ENCODE measurements at regions not wholly inside any gene's neighbourhood (a gene's known extent, or its start where the extent isn't known, plus 50 kb on each side); places are given as distances from the start of the nearest gene placed in this dataset.

DNA sequence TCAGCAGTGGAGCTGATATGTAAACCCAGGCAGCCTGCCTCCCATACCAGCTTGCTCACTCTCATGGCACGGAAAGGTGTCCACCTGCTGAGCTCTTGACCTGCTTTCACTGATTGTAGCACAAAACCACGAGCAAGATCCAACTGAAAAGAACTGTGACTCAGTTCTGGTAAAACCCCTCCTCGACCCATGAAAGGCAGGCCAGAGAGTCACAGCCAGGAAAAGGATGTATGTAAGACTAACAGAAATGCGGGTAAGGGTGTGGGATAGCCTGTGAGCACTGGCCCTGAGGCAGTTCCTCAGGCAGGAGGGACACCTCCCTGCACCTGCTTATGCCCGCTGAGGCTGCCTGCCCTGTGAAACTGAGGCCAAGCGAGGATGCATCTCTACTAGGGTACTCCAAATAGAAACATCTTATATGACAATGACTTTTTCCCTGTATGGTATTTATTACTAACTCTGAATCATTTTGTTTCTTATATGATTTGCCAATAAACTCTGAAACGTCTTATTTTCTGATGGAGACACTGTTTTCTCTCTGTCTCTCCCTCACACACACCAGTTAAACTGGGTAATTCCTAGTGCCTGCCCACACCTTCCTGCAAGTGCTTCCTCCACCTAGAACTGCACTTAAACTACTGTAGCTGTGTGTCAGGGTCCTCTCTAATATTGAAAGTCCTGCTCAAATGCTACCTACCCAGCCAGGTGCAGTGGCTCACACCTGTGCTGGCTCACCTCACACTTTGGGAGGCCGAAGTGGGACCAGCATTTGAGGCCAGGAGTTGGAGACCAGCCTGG, 73.3 kb upstream of the GHITM start:
- H3K4me1 Mint-ChIP-seq (ENCODE audit: unreplicated experiment): no peaks in the 10 kb centered on the region
- peaks cover 3% of the 10 kb centered on the region for H3K27me3 Mint-ChIP-seq (ENCODE audit: unreplicated experiment)
- DNase-seq (ENCODE audit: extremely low spot score, unreplicated experiment): no peak
- H3K9me3 Mint-ChIP-seq (ENCODE audit: unreplicated experiment): no peaks in the 10 kb centered on the region
- TF ChIP-seq, protein P1, sequence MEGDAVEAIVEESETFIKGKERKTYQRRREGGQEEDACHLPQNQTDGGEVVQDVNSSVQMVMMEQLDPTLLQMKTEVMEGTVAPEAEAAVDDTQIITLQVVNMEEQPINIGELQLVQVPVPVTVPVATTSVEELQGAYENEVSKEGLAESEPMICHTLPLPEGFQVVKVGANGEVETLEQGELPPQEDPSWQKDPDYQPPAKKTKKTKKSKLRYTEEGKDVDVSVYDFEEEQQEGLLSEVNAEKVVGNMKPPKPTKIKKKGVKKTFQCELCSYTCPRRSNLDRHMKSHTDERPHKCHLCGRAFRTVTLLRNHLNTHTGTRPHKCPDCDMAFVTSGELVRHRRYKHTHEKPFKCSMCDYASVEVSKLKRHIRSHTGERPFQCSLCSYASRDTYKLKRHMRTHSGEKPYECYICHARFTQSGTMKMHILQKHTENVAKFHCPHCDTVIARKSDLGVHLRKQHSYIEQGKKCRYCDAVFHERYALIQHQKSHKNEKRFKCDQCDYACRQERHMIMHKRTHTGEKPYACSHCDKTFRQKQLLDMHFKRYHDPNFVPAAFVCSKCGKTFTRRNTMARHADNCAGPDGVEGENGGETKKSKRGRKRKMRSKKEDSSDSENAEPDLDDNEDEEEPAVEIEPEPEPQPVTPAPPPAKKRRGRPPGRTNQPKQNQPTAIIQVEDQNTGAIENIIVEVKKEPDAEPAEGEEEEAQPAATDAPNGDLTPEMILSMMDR (IDR thresholded peaks at IDR 0.05): no peak
- no peaks in the 10 kb centered on the region for H3K36me3 Mint-ChIP-seq (ENCODE audit: unreplicated experiment)
- H3K27ac Mint-ChIP-seq (ENCODE audit: unreplicated experiment): no peak overlapping the region
- H3K4me3 Mint-ChIP-seq (ENCODE audit: unreplicated experiment): no peak overlapping the region

DNA sequence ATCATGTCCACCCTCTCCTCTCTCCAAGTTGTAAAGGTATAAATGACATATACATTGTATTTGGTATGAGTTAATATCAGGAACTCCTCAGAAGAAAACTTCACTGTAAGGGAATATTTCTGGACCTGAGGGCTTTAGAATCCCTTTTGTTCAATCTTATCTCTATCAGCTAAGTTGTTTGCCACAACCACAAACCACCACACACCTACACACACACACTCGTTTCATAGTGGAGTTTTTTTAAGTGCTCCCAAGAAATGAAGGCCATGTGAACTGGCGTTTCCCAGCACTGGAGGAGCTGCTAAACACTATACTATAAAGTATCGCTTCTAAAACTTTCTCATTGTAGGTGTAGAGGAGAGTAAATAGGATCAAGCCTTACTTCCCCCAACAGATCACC, 64.8 kb upstream of the GHITM start:
- Mint-ChIP-seq H3K36me3 (ENCODE audit: unreplicated experiment) (no peaks in the 10 kb centered on the region), H3K4me1 (ENCODE audit: unreplicated experiment) (peaks cover 4% of the 10 kb centered on the region), H3K9me3 (ENCODE audit: unreplicated experiment) (no peaks in the 10 kb centered on the region), H3K27ac (ENCODE audit: unreplicated experiment) (no peak overlapping the region), H3K4me3 (ENCODE audit: unreplicated experiment) (no peak overlapping the region), H3K27me3 (ENCODE audit: unreplicated experiment) (peaks cover 2% of the 10 kb centered on the region)
- TF ChIP-seq, protein P1 (IDR thresholded peaks at IDR 0.05): no peak
- DNase-seq (ENCODE audit: extremely low spot score, unreplicated experiment): no peak

DNA sequence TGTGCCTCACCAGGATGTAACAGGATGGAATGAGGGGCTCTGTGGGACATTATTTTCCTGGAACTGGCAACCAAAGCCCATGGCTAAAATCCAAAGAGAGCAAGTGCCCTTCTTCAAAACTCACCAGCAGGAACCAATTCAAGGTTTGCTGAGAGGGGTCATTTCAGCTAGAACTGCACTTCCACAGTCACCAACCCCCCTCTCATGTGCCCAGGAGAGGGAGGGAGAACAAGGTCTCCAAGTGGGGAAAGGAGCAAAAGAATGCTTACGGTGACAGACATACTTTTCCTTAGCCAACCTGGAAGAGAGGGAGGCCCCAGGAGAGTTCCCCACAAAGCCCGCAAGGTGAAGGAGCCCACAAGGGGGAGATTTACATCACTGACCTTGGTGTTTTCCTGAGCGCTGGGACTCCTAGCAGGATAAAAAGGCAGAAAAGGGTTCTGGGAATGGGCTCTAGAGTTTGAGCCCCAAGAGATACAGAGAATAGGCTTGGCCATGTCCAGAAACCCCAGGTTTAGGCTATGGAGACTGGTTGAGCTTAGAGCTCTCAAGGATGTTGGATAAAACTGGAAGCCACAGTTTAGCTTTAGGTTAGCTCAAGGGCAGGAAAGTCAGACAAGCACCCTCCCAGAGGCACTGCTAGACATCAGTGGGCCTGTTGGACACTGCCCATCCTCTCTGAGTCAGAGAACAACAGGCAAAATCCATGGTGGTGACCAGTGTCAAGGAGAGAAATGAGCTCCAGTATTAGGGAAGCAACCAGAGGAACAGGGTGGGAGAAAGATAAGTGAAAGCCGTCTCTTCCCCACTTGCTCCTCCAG, 63.9 kb upstream of the GHITM start:
- H3K27ac Mint-ChIP-seq (ENCODE audit: unreplicated experiment): peak overlapping the region; percentile 56
- DNase-seq (ENCODE audit: extremely low spot score, unreplicated experiment): no peak
- H3K4me3 Mint-ChIP-seq (ENCODE audit: unreplicated experiment): no peak overlapping the region

DNA sequence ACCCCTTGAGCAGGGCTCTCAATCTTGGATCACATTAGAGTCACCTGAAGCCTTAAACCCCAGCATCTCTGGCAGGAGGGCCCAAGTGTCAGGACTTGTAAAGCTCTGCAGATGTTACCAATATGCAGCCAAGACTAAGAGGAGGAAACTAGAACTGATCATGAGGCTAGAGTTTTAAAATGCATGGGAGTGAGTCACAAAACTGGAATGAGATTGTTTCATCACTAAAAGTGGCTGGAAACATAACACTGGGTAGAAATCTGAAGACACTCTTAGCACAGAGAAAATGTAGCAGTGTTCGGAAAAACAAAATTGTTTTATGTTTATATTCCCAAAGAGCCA, 63.3 kb upstream of the GHITM start:
- no peaks in the 10 kb centered on the region for H3K36me3 Mint-ChIP-seq (ENCODE audit: unreplicated experiment)
- H3K4me1 Mint-ChIP-seq (ENCODE audit: unreplicated experiment): peaks cover 4% of the 10 kb centered on the region
- H3K27ac Mint-ChIP-seq (ENCODE audit: unreplicated experiment): peak overlapping the region; percentile 56
- H3K4me3 Mint-ChIP-seq (ENCODE audit: unreplicated experiment): no peak overlapping the region
- no peaks in the 10 kb centered on the region for H3K9me3 Mint-ChIP-seq (ENCODE audit: unreplicated experiment)
- DNase-seq (ENCODE audit: extremely low spot score, unreplicated experiment): no peak
- TF ChIP-seq, protein P1 (IDR thresholded peaks at IDR 0.05): no peak
- peaks cover 2% of the 10 kb centered on the region for H3K27me3 Mint-ChIP-seq (ENCODE audit: unreplicated experiment)

More for the DNA sequence above, 63.9 kb upstream of the GHITM start:
- H3K4me1 Mint-ChIP-seq (ENCODE audit: unreplicated experiment): peaks cover 4% of the 10 kb centered on the region
- H3K9me3 Mint-ChIP-seq (ENCODE audit: unreplicated experiment): no peaks in the 10 kb centered on the region
- peaks cover 2% of the 10 kb centered on the region for H3K27me3 Mint-ChIP-seq (ENCODE audit: unreplicated experiment)
- H3K36me3 Mint-ChIP-seq (ENCODE audit: unreplicated experiment): no peaks in the 10 kb centered on the region
- TF ChIP-seq, protein P1 (IDR thresholded peaks at IDR 0.05): no peak

DNA sequence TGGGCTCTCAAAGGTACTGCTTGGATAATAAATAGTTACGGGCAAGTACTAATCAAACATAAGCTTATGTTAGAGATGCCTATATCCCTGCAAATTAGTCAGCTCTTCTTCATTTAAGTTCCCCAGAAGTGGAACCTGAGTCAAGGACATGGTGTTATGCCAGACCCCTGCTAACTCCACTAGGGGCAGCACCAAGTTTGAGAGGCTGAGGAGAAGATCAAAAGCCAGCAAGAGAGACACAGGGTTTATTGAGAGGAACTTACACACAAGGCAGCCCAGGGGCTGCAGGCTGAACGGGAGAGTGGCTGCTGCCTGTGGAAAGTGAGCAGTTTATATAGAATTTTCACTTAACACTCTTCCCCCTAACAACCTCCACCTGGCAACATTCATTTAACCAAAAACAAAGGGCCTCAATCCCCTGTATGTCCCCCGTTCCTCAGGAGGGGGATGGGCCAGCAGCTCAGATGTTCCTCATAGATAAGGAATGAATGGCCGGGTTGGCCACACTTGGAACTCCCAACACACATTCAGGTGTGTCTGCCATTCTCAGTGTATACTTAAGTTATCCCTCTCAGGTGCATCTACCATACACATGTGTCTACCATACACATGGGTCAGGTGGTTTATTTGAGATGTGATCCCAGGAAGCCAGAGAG, 62.6 kb upstream of the GHITM start:
- TF ChIP-seq, protein P1 (IDR thresholded peaks at IDR 0.05): peak; percentile 48
- DNase-seq (ENCODE audit: extremely low spot score, unreplicated experiment): no peak
- no peak overlapping the region for H3K4me3 Mint-ChIP-seq (ENCODE audit: unreplicated experiment)
- peaks cover 4% of the 10 kb centered on the region for H3K4me1 Mint-ChIP-seq (ENCODE audit: unreplicated experiment)
- H3K27me3 Mint-ChIP-seq (ENCODE audit: unreplicated experiment): peaks cover 2% of the 10 kb centered on the region
- peak overlapping the region; percentile 56 for H3K27ac Mint-ChIP-seq (ENCODE audit: unreplicated experiment)
- no peaks in the 10 kb centered on the region for H3K9me3 Mint-ChIP-seq (ENCODE audit: unreplicated experiment)
- no peaks in the 10 kb centered on the region for H3K36me3 Mint-ChIP-seq (ENCODE audit: unreplicated experiment)

All from osteocyte (in vitro differentiated cells).